ENCODE measurements at regions not wholly inside any gene's neighbourhood (a gene's known extent, or its start where the extent isn't known, plus 50 kb on each side); places are given as distances from the start of the nearest gene placed in this dataset.

DNA sequence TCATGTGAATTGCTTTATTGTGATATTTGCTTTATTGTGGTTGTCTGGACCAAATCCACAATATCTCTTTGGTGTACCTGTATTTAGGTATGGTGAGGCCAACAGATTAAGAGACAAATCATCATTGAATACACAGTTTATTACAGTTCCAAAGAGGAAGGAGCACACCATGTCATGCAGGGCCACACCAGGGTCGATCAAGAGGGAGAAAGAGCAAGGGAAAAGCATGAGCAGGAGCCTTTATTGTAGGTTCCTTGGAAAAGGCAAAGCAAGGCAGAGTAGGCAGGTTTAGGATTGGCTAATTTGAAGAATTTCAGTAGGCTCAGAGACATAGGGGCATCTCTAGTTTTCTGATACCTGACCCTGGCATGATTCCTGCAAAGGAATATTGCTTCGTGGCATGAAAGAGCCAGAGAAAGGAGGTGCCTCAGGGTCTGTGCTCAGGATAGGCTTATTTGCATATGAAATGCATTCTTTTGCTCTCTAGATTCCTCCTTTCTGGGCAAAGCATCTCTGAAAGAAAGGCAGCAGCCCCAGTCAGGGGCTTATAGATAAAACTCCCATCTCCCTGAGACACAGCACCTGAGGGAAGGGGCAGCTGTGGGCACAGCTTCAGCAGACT lies 214.2 kb upstream of the ERBB4 start:
- DNase-seq, result no peak
- TF ChIP-seq, protein P1, sequence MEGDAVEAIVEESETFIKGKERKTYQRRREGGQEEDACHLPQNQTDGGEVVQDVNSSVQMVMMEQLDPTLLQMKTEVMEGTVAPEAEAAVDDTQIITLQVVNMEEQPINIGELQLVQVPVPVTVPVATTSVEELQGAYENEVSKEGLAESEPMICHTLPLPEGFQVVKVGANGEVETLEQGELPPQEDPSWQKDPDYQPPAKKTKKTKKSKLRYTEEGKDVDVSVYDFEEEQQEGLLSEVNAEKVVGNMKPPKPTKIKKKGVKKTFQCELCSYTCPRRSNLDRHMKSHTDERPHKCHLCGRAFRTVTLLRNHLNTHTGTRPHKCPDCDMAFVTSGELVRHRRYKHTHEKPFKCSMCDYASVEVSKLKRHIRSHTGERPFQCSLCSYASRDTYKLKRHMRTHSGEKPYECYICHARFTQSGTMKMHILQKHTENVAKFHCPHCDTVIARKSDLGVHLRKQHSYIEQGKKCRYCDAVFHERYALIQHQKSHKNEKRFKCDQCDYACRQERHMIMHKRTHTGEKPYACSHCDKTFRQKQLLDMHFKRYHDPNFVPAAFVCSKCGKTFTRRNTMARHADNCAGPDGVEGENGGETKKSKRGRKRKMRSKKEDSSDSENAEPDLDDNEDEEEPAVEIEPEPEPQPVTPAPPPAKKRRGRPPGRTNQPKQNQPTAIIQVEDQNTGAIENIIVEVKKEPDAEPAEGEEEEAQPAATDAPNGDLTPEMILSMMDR (IDR thresholded peaks at IDR 0.05; ENCODE audit: unreplicated experiment), result no peak
- Mint-ChIP-seq H3K36me3 (ENCODE audit: insufficient read depth, unreplicated experiment) (no peaks in the 10 kb centered on the region), H3K9me3 (ENCODE audit: low read depth, unreplicated experiment) (peaks cover 8% of the 10 kb centered on the region), H3K27ac (ENCODE audit: unreplicated experiment) (no peak overlapping the region), H3K27me3 (ENCODE audit: unreplicated experiment) (no peaks in the 10 kb centered on the region), H3K4me1 (ENCODE audit: low read depth, unreplicated experiment) (no peaks in the 10 kb centered on the region), H3K4me3 (ENCODE audit: low read depth, unreplicated experiment) (no peak overlapping the region)
- CTCF ChIA-PET, result no interaction called here
- BruUV-seq (replicated peaks), result no TSS peak
- intact Hi-C loops (cut with micrococcal nuclease; ENCODE audit: unreplicated experiment), result no loop called here

DNA sequence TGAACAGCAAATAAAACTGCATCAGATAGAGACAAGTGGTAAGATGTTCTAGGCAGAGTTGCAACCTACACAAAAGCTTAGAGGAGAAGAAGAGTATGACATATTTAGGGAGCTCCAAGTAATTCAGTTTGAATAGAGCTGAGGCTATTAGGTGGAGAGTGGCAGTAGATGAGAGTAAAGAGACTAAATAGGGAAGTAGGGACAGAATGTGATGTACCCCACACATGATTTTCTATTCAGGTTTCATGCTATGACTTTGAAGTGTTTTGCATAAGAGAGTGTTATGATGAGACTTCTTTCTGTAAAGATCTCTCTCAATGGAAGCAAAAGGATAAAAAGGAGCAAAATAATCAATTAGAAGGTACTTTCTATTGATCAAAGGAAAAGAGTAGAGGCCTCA lies 206.8 kb upstream of the ERBB4 start:
- Mint-ChIP-seq H3K36me3 (ENCODE audit: insufficient read depth, unreplicated experiment) (no peaks in the 10 kb centered on the region), H3K4me1 (ENCODE audit: low read depth, unreplicated experiment) (no peaks in the 10 kb centered on the region), H3K4me3 (ENCODE audit: low read depth, unreplicated experiment) (no peak overlapping the region), H3K27me3 (ENCODE audit: unreplicated experiment) (no peaks in the 10 kb centered on the region), H3K27ac (ENCODE audit: unreplicated experiment) (no peak overlapping the region), H3K9me3 (ENCODE audit: low read depth, unreplicated experiment) (no peaks in the 10 kb centered on the region)
- TF ChIP-seq, protein P1 (IDR thresholded peaks at IDR 0.05; ENCODE audit: unreplicated experiment), result no peak
- intact Hi-C loops (cut with micrococcal nuclease; ENCODE audit: unreplicated experiment), result no loop called here
- DNase-seq, result no peak
- CTCF ChIA-PET, result no interaction called here
- BruUV-seq (replicated peaks), result no TSS peak

DNA sequence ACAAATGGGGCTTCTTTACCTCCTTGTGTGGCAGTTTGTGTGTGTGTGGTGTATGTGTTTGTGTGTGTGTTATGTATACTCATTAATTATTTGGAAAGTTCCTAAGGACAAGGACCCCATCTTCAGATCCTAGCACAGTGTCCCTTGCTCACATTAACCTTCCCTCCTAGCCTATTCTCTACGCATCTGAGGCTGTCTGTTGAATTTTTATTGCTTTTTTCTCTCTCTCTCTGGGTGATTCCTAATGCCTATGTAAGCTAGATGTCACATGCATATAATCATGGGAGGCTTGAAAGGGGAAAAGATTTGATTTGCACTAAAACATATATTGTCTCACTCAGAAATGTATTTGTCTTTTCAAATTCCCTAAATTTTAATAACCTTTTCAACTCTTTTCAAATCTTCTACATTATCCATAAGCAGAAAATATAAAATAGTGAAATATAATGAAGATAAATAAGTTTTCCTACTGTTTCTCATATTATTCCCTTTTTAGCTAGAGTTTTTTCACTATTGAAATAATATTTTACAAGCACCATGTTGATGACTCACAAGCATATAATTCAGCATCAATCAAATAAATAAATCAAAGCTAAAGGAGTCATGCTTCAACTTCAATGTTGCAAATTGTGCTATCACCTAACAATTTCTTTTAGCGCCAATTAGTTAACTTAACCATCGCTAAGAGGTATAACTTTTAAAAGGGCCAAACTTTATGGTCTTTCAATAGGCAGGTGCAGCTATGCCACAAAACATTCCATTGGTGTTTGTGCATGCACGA lies 199.0 kb upstream of the ERBB4 start:
- no peaks in the 10 kb centered on the region for H3K27me3 Mint-ChIP-seq (ENCODE audit: unreplicated experiment)
- no TSS peak for BruUV-seq (replicated peaks)
- intact Hi-C loops (cut with micrococcal nuclease; ENCODE audit: unreplicated experiment), result no loop called here
- no peaks in the 10 kb centered on the region for H3K36me3 Mint-ChIP-seq (ENCODE audit: insufficient read depth, unreplicated experiment)
- TF ChIP-seq, protein P1 (IDR thresholded peaks at IDR 0.05; ENCODE audit: unreplicated experiment), result no peak
- no peaks in the 10 kb centered on the region for H3K4me1 Mint-ChIP-seq (ENCODE audit: low read depth, unreplicated experiment)
- H3K9me3 Mint-ChIP-seq (ENCODE audit: low read depth, unreplicated experiment), result no peaks in the 10 kb centered on the region
- DNase-seq, result no peak
- H3K4me3 Mint-ChIP-seq (ENCODE audit: low read depth, unreplicated experiment), result no peak overlapping the region
- no peak overlapping the region for H3K27ac Mint-ChIP-seq (ENCODE audit: unreplicated experiment)
- CTCF ChIA-PET, result no interaction called here

DNA sequence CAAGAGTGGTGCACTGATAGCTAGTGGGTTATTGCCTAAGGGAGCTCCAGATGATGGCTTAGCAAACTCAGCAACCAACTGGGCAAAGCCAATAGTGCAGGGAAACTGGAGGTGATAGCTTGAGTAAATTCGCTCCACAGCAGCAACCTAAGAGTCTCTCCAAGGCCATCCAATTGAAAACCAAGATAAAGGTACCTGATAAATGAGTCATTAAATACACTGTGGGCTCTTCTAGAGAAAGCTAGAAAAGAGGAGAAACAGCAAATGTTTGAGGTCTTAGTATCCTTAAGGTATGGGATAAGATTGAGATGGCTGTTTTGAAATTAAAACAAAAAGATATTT lies 197.8 kb upstream of the ERBB4 start:
- Mint-ChIP-seq H3K36me3 (ENCODE audit: insufficient read depth, unreplicated experiment) (no peaks in the 10 kb centered on the region), H3K27ac (ENCODE audit: unreplicated experiment) (no peak overlapping the region), H3K9me3 (ENCODE audit: low read depth, unreplicated experiment) (no peaks in the 10 kb centered on the region), H3K4me3 (ENCODE audit: low read depth, unreplicated experiment) (no peak overlapping the region), H3K4me1 (ENCODE audit: low read depth, unreplicated experiment) (no peaks in the 10 kb centered on the region), H3K27me3 (ENCODE audit: unreplicated experiment) (no peaks in the 10 kb centered on the region)
- TF ChIP-seq, protein P1 (IDR thresholded peaks at IDR 0.05; ENCODE audit: unreplicated experiment), result no peak
- no TSS peak for BruUV-seq (replicated peaks)
- CTCF ChIA-PET, result no interaction called here
- intact Hi-C loops (cut with micrococcal nuclease; ENCODE audit: unreplicated experiment), result no loop called here
- DNase-seq, result no peak

Measured in Calu3 (cell line).